DND-41 (cell line): ENCODE measurements at regions not wholly inside any gene's neighbourhood (a gene's known extent, or its start where the extent isn't known, plus 50 kb on each side); places are given as distances from the start of the nearest gene placed in this dataset.

Experiments used
- ATAC-seq: fragments of 200-7000 bp; cut with Tn5 transposase; 3 replicates; pipeline ENCODE4 v1.9.1; 2021; ENCODE audit warnings: low read depth; ENCODE audit not compliant: insufficient read depth
- DNase-seq: peaks from one replicate; pipeline ENCODE4 v3.0.0-alpha.2; 2020
- H2AFZ ChIP-seq: 2 replicates; pipeline ENCODE4 v1.6.0; 2012; ENCODE audit warnings: low read depth, low read length
- H3K27ac ChIP-seq: 2 replicates; pipeline ENCODE4 v1.5.1; 2012; ENCODE audit warnings: low read length, inconsistent platforms
- H3K27me3 ChIP-seq: fragments of 200-600 bp; sonication (generic); 2 replicates; pipeline ENCODE4 v1.6.0; 2012; ENCODE audit warnings: low read length, mild to moderate bottlenecking, inconsistent platforms; ENCODE audit not compliant: insufficient read depth, poor library complexity
- H3K36me3 ChIP-seq: 2 replicates; pipeline ENCODE4 v1.5.1; 2012; ENCODE audit warnings: low read length, inconsistent platforms; ENCODE audit not compliant: insufficient read depth
- H3K4me1 ChIP-seq: 2 replicates; pipeline ENCODE4 v1.5.1; 2012; ENCODE audit warnings: mild to moderate bottlenecking, low read length; ENCODE audit not compliant: insufficient read depth
- H3K4me2 ChIP-seq: 2 replicates; pipeline ENCODE4 v1.6.0; 2012; ENCODE audit warnings: mild to moderate bottlenecking, moderate library complexity, low read length, inconsistent platforms; ENCODE audit not compliant: insufficient read depth
- H3K4me3 ChIP-seq, 2 experiments: fragments of 200-600 bp in 1 of 2; shearing (Covaris generic) in 1 of 2; 2 replicates each; pipeline ENCODE4 v1.5.1; 2012 to 2016; ENCODE audit warnings: inconsistent platforms in 2 of 2, low read length in 2 of 2, mild to moderate bottlenecking in 2 of 2, low read depth in 1 of 2, moderate library complexity in 1 of 2
- H3K79me2 ChIP-seq: 2 replicates; pipeline ENCODE4 v1.6.0; 2012; ENCODE audit warnings: low read length, inconsistent platforms; ENCODE audit not compliant: insufficient read depth
- H3K9ac ChIP-seq: 2 replicates; pipeline ENCODE4 v1.6.0; 2012; ENCODE audit warnings: low read depth, mild to moderate bottlenecking, inconsistent platforms, low read length, moderate library complexity
- H3K9me3 ChIP-seq: 2 replicates; pipeline ENCODE4 v1.5.1; 2012; ENCODE audit warnings: low read length, moderate library complexity, mild to moderate bottlenecking, inconsistent platforms; ENCODE audit not compliant: insufficient read depth, severe bottlenecking
- H4K20me1 ChIP-seq: 2 replicates; pipeline ENCODE4 v1.6.0; 2012; ENCODE audit warnings: low read length; ENCODE audit not compliant: insufficient read depth
- CTCF ChIP-seq: IDR thresholded peaks from 2 replicates; pipeline ENCODE4 v1.5.1; 2012; ENCODE audit warnings: borderline replicate concordance, low read length, moderate library complexity, mild to moderate bottlenecking; ENCODE audit not compliant: poor library complexity, severe bottlenecking; ENCODE audit errors: extremely low read depth
- EZH2 ChIP-seq: IDR thresholded peaks from 3 replicates; pipeline ENCODE4 v1.6.1; 2012; ENCODE audit warnings: borderline replicate concordance, low read depth, mild to moderate bottlenecking, moderate library complexity, low read length, inconsistent platforms; ENCODE audit not compliant: severe bottlenecking

GRCh38 chr4:187940299-187940698 is 55.3 kb upstream of the ZFP42 start:
- H3K27ac ChIP-seq, result no peak overlapping the region
- no peaks in the 10 kb centered on the region for H4K20me1 ChIP-seq
- H3K36me3 ChIP-seq, result no peaks in the 10 kb centered on the region
- H3K27me3 ChIP-seq, result no peaks in the 10 kb centered on the region
- H3K9ac ChIP-seq, result no peak overlapping the region
- H3K79me2 ChIP-seq, result no peaks in the 10 kb centered on the region
- no peak overlapping the region for H2AFZ ChIP-seq
- H3K4me3 ChIP-seq, result no peak overlapping the region
- H3K9me3 ChIP-seq, result no peaks in the 10 kb centered on the region
- no peak for TF ChIP-seq EZH2
- no peak for TF ChIP-seq CTCF
- no peak for DNase-seq
- no peak for ATAC-seq
- no peak overlapping the region for H3K4me2 ChIP-seq
- H3K4me1 ChIP-seq, result no peaks in the 10 kb centered on the region

GRCh38 chr4:187942968-187943367 is 52.6 kb upstream of the ZFP42 start:
- Histone ChIP-seq H2AFZ (no peak overlapping the region), H3K36me3 (no peaks in the 10 kb centered on the region), H3K9me3 (no peaks in the 10 kb centered on the region), H3K4me1 (no peaks in the 10 kb centered on the region), H4K20me1 (no peaks in the 10 kb centered on the region), H3K27ac (no peak overlapping the region), H3K4me2 (no peak overlapping the region), H3K9ac (no peak overlapping the region), H3K79me2 (no peaks in the 10 kb centered on the region), H3K27me3 (no peaks in the 10 kb centered on the region), H3K4me3 (no peak overlapping the region)
- ATAC-seq (no peak), DNase-seq (no peak)
- TF ChIP-seq EZH2 (no peak), CTCF (no peak)

- Histone ChIP-seq H3K27me3 (no peaks in the 10 kb centered on the region), H3K9me3 (no peaks in the 10 kb centered on the region), H3K9ac (no peak overlapping the region), H2AFZ (no peak overlapping the region), H4K20me1 (no peaks in the 10 kb centered on the region), H3K4me1 (no peaks in the 10 kb centered on the region), H3K27ac (no peak overlapping the region), H3K36me3 (no peaks in the 10 kb centered on the region), H3K4me3 (no peak overlapping the region), H3K79me2 (no peaks in the 10 kb centered on the region), H3K4me2 (no peak overlapping the region)
- ATAC-seq, result no peak
- TF ChIP-seq CTCF, result no peak
- no peak for DNase-seq
Observed at GRCh38 chr4:187944179-187944578, 51.4 kb upstream of the ZFP42 start.
